Gastrocnemius medialis (tissue), 4 donors: ENCODE measurements at regions not wholly inside any gene's neighbourhood (a gene's known extent, or its start where the extent isn't known, plus 50 kb on each side); places are given as distances from the start of the nearest gene placed in this dataset.

Experiments used
- ATAC-seq, 2 donors: fragments of 150-250 bp; one replicate each; pipeline ENCODE4 v1.9.1; 2016
- DNase-seq, 2 donors: peaks; one replicate each; pipeline ENCODE4 v3.0.0-alpha.2; 2019
- H3K27ac ChIP-seq, 4 donors: fragments of 200-600 bp; sonication (generic); 1 replicate in 1 of 4; 2 replicates in 3 of 4; pipeline ENCODE4 v1.5.1; 2016 to 2018; ENCODE audit warnings: mild to moderate bottlenecking in 2 of 4, moderate library complexity in 1 of 4
- H3K27me3 ChIP-seq, 3 donors: fragments of 200-600 bp; sonication (generic) in 2 of 3; 1 replicate in 1 of 3; 2 replicates in 2 of 3; pipeline versions ENCODE4 v1.5.1 to v1.6.0; 2016 to 2019; ENCODE audit warnings: mild to moderate bottlenecking in 1 of 3, moderate library complexity in 1 of 3
- H3K36me3 ChIP-seq, 2 donors: fragments of 200-600 bp; sonication (generic) in 1 of 2; one replicate each; pipeline ENCODE4 v1.5.1; 2017 to 2018
- H3K4me1 ChIP-seq, 2 donors: fragments of 200-600 bp; sonication (generic) in 1 of 2; one replicate each; pipeline ENCODE4 v1.5.1; 2016 to 2017; ENCODE audit warnings: mild to moderate bottlenecking in 2 of 2
- H3K4me3 ChIP-seq, 4 donors: fragments of 200-600 bp; sonication (generic) in 3 of 4; 1 replicate in 1 of 4; 2 replicates in 3 of 4; pipeline ENCODE4 v1.5.1; 2016 to 2019; ENCODE audit warnings: mild to moderate bottlenecking in 2 of 4
- H3K9me3 ChIP-seq, 3 donors: fragments of 200-600 bp; sonication (generic) in 2 of 3; 1 replicate in 1 of 3; 2 replicates in 2 of 3; pipeline ENCODE4 v1.5.1; 2016 to 2019
- CTCF ChIP-seq, 5 experiments: fragments of 450-650 bp in 3 of 5; fragments of 200-600 bp in 2 of 5; sonication (generic) in 2 of 5; IDR thresholded peaks in 4 of 5; conservative IDR thresholded peaks in 1 of 5; 1 replicate in 4 of 5; 2 replicates in 1 of 5; pipeline ENCODE4 v1.5.1; 2016 to 2019; ENCODE audit warnings: antibody characterized with exemption in 5 of 5, mild to moderate bottlenecking in 3 of 5, moderate library complexity in 3 of 5
- POLR2A ChIP-seq, 2 donors: fragments of 450-650 bp; IDR thresholded peaks; one replicate each; pipeline ENCODE4 v1.6.1; 2017; ENCODE audit warnings: antibody characterized with exemption in 2 of 2, mild to moderate bottlenecking in 2 of 2, moderate library complexity in 2 of 2
- in situ Hi-C, 4 donors: fragments of 200-750 bp; cut with MboI; loops; one replicate each; pipeline versions ENCODE4 v1.15.0 to v1.8.0; 2017; ENCODE audit warnings: low sequenced_read_pairs in 4 of 4
- intact Hi-C: fragments of 100-400 bp; cut with DNase I; formaldehyde crosslinking; loops from one replicate; pipeline ENCODE4 v1.15.1; 2023; ENCODE audit warnings: low total_unique reads

GRCh38 chr5:96279801-96280542 lies 153.1 kb downstream of the PCSK1 start:
- no peak for DNase-seq
- Histone ChIP-seq H3K4me3 (no peak overlapping the region), H3K27ac (no peak overlapping the region), H3K36me3 (no peaks in the 10 kb centered on the region), H3K4me1 (no peaks in the 10 kb centered on the region), H3K9me3 (no peaks in the 10 kb centered on the region), H3K27me3 (no peaks in the 10 kb centered on the region)
- ATAC-seq: no peak
- in situ Hi-C loops (no loop called here), intact Hi-C loops (no loop called here)
- TF ChIP-seq POLR2A (IDR thresholded peaks at IDR 0.05) (no peak), CTCF (IDR thresholded peaks at IDR 0.05 in 4 of 5, conservative IDR thresholded peaks at IDR 0.05 in 1 of 5) (no peak)

- intact Hi-C loops: no loop called here
- H3K27me3 ChIP-seq: no peaks in the 10 kb centered on the region
- TF ChIP-seq CTCF (IDR thresholded peaks at IDR 0.05 in 4 of 5, conservative IDR thresholded peaks at IDR 0.05 in 1 of 5) (no peak), POLR2A (IDR thresholded peaks at IDR 0.05) (no peak)
- H3K9me3 ChIP-seq: no peaks in the 10 kb centered on the region
- H3K4me1 ChIP-seq: no peaks in the 10 kb centered on the region
- no peak overlapping the region for H3K4me3 ChIP-seq
- DNase-seq (no peak), ATAC-seq (no peak)
- in situ Hi-C loops: no loop called here
- no peaks in the 10 kb centered on the region for H3K36me3 ChIP-seq
- no peak overlapping the region for H3K27ac ChIP-seq
These were observed 154.1 kb downstream of the PCSK1 start for GRCh38 chr5:96278981-96279380.

GRCh38 chr5:96275051-96275450 lies 158.0 kb downstream of the PCSK1 start:
- no peak for ATAC-seq
- H3K4me3 ChIP-seq: no peak overlapping the region
- TF ChIP-seq POLR2A (IDR thresholded peaks at IDR 0.05) (no peak), CTCF (IDR thresholded peaks at IDR 0.05 in 4 of 5, conservative IDR thresholded peaks at IDR 0.05 in 1 of 5) (no peak)
- in situ Hi-C loops (no loop called here), intact Hi-C loops (no loop called here)
- H3K4me1 ChIP-seq: no peaks in the 10 kb centered on the region
- no peaks in the 10 kb centered on the region for H3K36me3 ChIP-seq
- no peaks in the 10 kb centered on the region for H3K9me3 ChIP-seq
- no peaks in the 10 kb centered on the region for H3K27me3 ChIP-seq
- no peak overlapping the region for H3K27ac ChIP-seq
- no peak for DNase-seq

- Histone ChIP-seq H3K27ac (no peak overlapping the region), H3K4me1 (no peaks in the 10 kb centered on the region), H3K4me3 (no peak overlapping the region), H3K36me3 (no peaks in the 10 kb centered on the region), H3K27me3 (no peaks in the 10 kb centered on the region), H3K9me3 (peaks cover 0 to 3% (median 0%) of the 10 kb centered on the region in 3 donors)
- intact Hi-C loops: no loop called here
- TF ChIP-seq POLR2A (IDR thresholded peaks at IDR 0.05) (no peak), CTCF (IDR thresholded peaks at IDR 0.05 in 4 of 5, conservative IDR thresholded peaks at IDR 0.05 in 1 of 5) (no peak)
- in situ Hi-C loops: no loop called here
- no peak for DNase-seq
- no peak for ATAC-seq
These were observed 167.6 kb downstream of the PCSK1 start for GRCh38 chr5:96265487-96265886.

GRCh38 chr5:96264047-96264446 lies 169.0 kb downstream of the PCSK1 start:
- Histone ChIP-seq H3K4me1 (peaks cover 0 to 9% of the 10 kb centered on the region in 2 donors), H3K4me3 (no peak overlapping the region), H3K36me3 (no peaks in the 10 kb centered on the region), H3K9me3 (peaks cover 0 to 3% (median 0%) of the 10 kb centered on the region in 3 donors), H3K27me3 (no peaks in the 10 kb centered on the region), H3K27ac (no peak overlapping the region)
- ATAC-seq (no peak), DNase-seq (no peak)
- in situ Hi-C loops: no loop called here
- intact Hi-C loops: no loop called here
- TF ChIP-seq POLR2A (IDR thresholded peaks at IDR 0.05) (no peak), CTCF (IDR thresholded peaks at IDR 0.05 in 4 of 5, conservative IDR thresholded peaks at IDR 0.05 in 1 of 5) (no peak)
